ENCODE measurements at regions not wholly inside any gene's neighbourhood (a gene's known extent, or its start where the extent isn't known, plus 50 kb on each side); places are given as distances from the start of the nearest gene placed in this dataset.

DNA sequence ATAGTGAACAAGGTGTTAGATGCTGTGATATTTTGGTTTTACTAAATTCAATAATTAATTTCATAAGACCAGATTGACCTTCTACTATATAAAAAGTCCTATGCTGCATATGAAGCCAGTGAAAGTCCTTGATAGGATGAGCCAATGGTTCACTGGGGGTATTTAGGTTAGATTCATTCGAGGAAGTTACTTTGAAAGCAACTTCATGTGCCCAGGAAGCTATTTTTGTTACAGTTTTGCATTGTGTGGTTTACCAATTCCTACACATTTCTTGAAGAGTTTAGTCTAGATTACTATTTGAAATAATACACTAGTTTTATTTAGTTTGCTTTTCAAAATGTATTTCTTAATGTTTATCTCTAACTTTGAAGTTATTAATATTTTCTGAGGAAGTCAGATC, 58.5 kb upstream of the RMST start:
- ChIA-PET POLR2A (no interaction called here), CTCF (interaction anchor here (0.5 to 0.7 kb wide), 2 partner anchors 216 to 1000 kb away, joined by 4 read pairs; no protein-coding TSS in a partner anchor)
- no TSS peak for BruUV-seq (replicated peaks)
- no peak overlapping the region for H3K4me3 ChIP-seq (ENCODE audit: low read depth in 2 of 2, low read length in 2 of 2)
- in situ Hi-C loops (cut with HindIII; ENCODE audit: low pct_unique_long_range_greater_than_20kb, low sequenced_read_pairs) (no loop called here), intact Hi-C loops (cut with micrococcal nuclease; ENCODE audit: unreplicated experiment) (loop anchor here (2.0 to 10.0 kb wide), 2 partner anchors 37 to 409 kb away; no protein-coding TSS in a partner anchor)
- TF ChIP-seq TCF7L2 (IDR thresholded peaks at IDR 0.05; ENCODE audit: low read depth, low read length) (no peak), POLR2AphosphoS5 (IDR thresholded peaks at IDR 0.05; ENCODE audit: low read depth, low read length) (no peak), SIN3A (IDR thresholded peaks at IDR 0.05; ENCODE audit: borderline replicate concordance, insufficient read depth, low read depth, low read length) (no peak)
- TF ChIP-seq, protein P1, sequence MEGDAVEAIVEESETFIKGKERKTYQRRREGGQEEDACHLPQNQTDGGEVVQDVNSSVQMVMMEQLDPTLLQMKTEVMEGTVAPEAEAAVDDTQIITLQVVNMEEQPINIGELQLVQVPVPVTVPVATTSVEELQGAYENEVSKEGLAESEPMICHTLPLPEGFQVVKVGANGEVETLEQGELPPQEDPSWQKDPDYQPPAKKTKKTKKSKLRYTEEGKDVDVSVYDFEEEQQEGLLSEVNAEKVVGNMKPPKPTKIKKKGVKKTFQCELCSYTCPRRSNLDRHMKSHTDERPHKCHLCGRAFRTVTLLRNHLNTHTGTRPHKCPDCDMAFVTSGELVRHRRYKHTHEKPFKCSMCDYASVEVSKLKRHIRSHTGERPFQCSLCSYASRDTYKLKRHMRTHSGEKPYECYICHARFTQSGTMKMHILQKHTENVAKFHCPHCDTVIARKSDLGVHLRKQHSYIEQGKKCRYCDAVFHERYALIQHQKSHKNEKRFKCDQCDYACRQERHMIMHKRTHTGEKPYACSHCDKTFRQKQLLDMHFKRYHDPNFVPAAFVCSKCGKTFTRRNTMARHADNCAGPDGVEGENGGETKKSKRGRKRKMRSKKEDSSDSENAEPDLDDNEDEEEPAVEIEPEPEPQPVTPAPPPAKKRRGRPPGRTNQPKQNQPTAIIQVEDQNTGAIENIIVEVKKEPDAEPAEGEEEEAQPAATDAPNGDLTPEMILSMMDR (IDR thresholded peaks at IDR 0.05): no peak
- TF ChIP-seq, protein P2, sequence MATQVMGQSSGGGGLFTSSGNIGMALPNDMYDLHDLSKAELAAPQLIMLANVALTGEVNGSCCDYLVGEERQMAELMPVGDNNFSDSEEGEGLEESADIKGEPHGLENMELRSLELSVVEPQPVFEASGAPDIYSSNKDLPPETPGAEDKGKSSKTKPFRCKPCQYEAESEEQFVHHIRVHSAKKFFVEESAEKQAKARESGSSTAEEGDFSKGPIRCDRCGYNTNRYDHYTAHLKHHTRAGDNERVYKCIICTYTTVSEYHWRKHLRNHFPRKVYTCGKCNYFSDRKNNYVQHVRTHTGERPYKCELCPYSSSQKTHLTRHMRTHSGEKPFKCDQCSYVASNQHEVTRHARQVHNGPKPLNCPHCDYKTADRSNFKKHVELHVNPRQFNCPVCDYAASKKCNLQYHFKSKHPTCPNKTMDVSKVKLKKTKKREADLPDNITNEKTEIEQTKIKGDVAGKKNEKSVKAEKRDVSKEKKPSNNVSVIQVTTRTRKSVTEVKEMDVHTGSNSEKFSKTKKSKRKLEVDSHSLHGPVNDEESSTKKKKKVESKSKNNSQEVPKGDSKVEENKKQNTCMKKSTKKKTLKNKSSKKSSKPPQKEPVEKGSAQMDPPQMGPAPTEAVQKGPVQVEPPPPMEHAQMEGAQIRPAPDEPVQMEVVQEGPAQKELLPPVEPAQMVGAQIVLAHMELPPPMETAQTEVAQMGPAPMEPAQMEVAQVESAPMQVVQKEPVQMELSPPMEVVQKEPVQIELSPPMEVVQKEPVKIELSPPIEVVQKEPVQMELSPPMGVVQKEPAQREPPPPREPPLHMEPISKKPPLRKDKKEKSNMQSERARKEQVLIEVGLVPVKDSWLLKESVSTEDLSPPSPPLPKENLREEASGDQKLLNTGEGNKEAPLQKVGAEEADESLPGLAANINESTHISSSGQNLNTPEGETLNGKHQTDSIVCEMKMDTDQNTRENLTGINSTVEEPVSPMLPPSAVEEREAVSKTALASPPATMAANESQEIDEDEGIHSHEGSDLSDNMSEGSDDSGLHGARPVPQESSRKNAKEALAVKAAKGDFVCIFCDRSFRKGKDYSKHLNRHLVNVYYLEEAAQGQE (IDR thresholded peaks at IDR 0.05; ENCODE audit: insufficient read depth in 1 of 2, low read depth in 2 of 2, low read length in 1 of 2): no peak
- DNase-seq (ENCODE audit: low read depth, low spot score) (no peak), ATAC-seq (no peak)
- H3K9me3 ChIP-seq (ENCODE audit: control insufficient read depth, insufficient read depth, low read depth, low read length): no peaks in the 10 kb centered on the region
- H3K27me3 ChIP-seq (ENCODE audit: control insufficient read depth, insufficient read depth, low read length): no peaks in the 10 kb centered on the region
- no peak overlapping the region for H3K27ac ChIP-seq (ENCODE audit: low read length)
- H3K4me1 ChIP-seq (ENCODE audit: control insufficient read depth, insufficient read depth, low read length): no peaks in the 10 kb centered on the region
- H3K36me3 ChIP-seq (ENCODE audit: control insufficient read depth, insufficient read depth, low read length): no peaks in the 10 kb centered on the region

DNA sequence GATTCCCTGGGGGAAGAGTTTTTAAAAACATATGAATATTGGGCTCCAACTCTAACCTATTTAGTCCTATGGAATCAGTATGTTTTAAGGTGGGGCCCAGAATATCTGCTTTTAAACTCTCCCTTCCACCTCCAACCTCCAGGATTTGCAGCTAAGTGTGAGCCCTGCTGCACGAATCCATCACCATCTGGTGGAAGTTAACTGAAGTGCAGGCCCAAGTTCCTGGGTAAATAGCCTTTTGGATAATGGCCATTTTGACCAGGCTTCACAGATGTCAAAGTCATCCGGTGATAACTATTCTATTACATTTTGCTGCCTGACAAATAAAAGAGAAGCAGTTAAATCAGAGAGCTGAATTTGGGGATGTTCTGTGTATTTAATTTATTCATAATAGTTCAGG, 58.1 kb upstream of the RMST start:
- ATAC-seq (0 out of 2 replicates have a peak, but pooled peaks have one; percentile 72), DNase-seq (ENCODE audit: low read depth, low spot score) (peak; percentile 12)
- TF ChIP-seq SIN3A (IDR thresholded peaks at IDR 0.05; ENCODE audit: borderline replicate concordance, insufficient read depth, low read depth, low read length) (no peak), TCF7L2 (IDR thresholded peaks at IDR 0.05; ENCODE audit: low read depth, low read length) (no peak), POLR2AphosphoS5 (IDR thresholded peaks at IDR 0.05; ENCODE audit: low read depth, low read length) (no peak)
- TF ChIP-seq, protein P2 (IDR thresholded peaks at IDR 0.05; ENCODE audit: insufficient read depth in 1 of 2, low read depth in 2 of 2, low read length in 1 of 2): no peak
- TF ChIP-seq, protein P1 (IDR thresholded peaks at IDR 0.05): peak; percentile 88
- Histone ChIP-seq H3K4me3 (ENCODE audit: low read depth in 2 of 2, low read length in 2 of 2) (no peak overlapping the region), H3K9me3 (ENCODE audit: control insufficient read depth, insufficient read depth, low read depth, low read length) (no peaks in the 10 kb centered on the region), H3K27ac (ENCODE audit: low read length) (no peak overlapping the region), H3K27me3 (ENCODE audit: control insufficient read depth, insufficient read depth, low read length) (no peaks in the 10 kb centered on the region), H3K4me1 (ENCODE audit: control insufficient read depth, insufficient read depth, low read length) (no peaks in the 10 kb centered on the region), H3K36me3 (ENCODE audit: control insufficient read depth, insufficient read depth, low read length) (no peaks in the 10 kb centered on the region)
- no TSS peak for BruUV-seq (replicated peaks)
- ChIA-PET CTCF (interaction anchor here (0.5 to 0.7 kb wide), 2 partner anchors 216 to 1000 kb away, joined by 4 read pairs; no protein-coding TSS in a partner anchor), POLR2A (no interaction called here)
- intact Hi-C loops (cut with micrococcal nuclease; ENCODE audit: unreplicated experiment): loop anchor here (2.0 to 10.0 kb wide), 2 partner anchors 36 to 410 kb away; no protein-coding TSS in a partner anchor
- in situ Hi-C loops (cut with HindIII; ENCODE audit: low pct_unique_long_range_greater_than_20kb, low sequenced_read_pairs): no loop called here

All from Panc1 (cell line).